Activated CD4-positive, alpha-beta T cell treated with anti-CD3 and anti-CD28 coated beads for 24 hours (primary cell): ENCODE measurements at regions not wholly inside any gene's neighbourhood (a gene's known extent, or its start where the extent isn't known, plus 50 kb on each side); places are given as distances from the start of the nearest gene placed in this dataset.

Experiments
- DNase-seq, 2 donors: peaks; one replicate each; pipeline ENCODE4 v3.0.0-alpha.2; 2020; ENCODE audit warnings: low read depth in 2 of 2

DNA sequence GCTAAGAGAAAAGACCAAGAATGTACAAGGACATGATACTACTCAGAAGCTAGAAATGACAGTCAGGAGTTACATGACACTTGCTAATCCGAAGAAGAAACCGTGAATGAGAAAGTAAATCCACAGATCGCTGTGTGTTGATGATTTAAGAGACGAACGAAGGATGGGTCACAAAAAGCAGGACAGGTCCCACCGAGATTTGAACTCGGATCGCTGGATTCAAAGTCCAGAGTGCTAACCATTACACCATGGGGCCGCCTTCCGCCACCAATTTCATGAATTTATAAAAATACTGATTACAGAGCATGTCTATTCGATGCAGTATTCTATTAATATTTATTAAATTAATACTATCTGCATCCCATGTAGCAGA lies 54.0 kb upstream of the BTN3A2 start:
- DNase-seq = peak in 1 of 2 donors; percentile 44

DNA sequence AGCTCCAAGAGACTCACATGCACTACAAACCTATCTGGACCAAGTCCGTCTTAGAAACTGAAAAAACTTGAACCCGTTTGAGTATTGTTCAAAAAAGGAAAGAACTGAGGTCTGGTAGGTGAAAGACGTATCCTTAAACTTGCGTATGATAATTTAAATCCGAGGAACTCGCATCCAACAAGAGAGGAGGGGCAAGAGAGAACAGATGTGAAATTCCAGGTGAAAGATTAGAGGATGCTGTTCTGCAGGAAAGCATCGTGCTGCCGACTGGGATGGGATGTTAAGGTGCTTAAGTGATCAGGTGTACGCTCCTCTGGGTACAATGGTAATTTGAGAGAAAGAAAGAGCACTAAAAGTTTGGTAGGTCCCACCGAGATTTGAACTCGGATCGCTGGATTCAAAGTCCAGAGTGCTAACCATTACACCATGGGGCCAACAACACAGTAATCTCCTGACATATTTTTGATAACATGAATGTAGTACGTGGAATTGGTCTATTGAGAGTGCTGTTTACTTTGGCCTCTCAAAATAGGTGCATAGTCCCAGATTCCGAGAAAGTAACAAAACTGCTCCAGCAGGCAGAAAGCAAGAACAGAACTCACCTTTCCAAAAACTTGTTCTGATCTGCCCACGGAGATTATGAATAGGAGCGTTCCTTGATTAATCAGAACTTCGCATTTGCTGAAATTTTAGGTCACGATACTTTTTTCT lies 53.5 kb upstream of the BTN3A2 start:
- DNase-seq = peak; percentile 34 to 50

DNA sequence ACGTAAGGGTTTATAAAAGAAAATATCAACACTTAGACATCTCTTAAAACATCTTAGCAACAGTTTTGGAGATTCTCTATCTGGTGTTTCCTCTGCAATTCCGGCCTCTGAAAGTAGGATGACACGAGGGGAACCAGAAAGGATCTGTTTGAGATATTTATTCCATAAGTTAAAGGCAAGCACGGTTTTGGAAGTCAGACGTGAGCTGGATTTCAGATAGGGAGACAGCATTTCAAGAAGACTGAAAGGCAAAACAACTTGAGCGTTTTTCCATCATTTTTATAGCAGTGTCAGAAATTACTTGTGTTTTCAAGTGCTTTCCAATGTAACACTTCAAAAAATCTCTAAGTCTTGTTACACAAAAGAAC lies 52.9 kb upstream of the BTN3A2 start:
- DNase-seq = no peak

DNA sequence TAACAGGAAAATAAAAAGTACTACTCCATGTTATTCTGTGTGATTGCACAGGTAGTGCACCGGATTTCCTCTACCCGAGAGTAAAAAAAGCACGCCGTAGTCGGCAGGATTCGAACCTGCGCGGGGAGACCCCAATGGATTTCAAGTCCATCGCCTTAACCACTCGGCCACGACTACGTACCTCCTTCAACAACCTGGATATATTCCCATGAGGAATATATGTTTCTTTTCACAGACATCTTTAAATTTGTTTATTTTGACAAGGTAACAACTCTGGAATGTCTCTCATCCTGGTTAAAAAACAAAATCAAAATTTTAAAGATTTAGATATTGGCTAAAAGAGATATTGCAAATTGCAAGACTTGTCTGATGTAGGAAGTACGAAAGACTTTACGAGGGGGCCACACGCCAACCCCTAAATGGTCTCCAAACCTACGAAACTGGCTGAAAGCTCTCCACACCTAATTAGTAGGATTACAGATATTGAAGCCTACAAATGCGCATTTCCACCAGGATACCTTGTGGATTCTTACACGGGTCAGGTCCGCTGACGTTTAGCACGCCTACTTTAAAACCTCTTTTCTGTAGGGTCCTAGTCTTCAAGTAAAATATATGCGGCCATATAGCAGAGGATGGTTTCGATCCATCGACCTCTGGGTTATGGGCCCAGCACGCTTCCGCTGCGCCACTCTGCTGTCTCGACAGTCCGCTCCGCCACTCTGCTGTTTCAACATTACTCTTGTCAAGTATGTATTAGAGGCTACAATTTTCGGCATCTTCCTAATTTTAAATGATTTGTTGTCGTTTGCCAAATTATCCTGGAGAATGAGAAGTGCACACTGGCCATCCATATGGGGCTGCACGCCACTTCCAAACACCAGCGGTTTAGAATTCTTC lies 52.2 kb upstream of the BTN3A2 start:
- peak; percentile 77 to 83 for DNase-seq
